Dendritic cell treated with granulocyte-macrophage colony-stimulating factor and Interleukin-4, amounts not matched to agents 40 ng/mL and 50 ng/mL, for 4 days (primary cell): ENCODE measurements at regions not wholly inside any gene's neighbourhood (a gene's known extent, or its start where the extent isn't known, plus 50 kb on each side); places are given as distances from the start of the nearest gene placed in this dataset.
"Not testable (repeated sequence)": the region's sequence is repeated elsewhere in the genome, so short reads cannot be mapped to it uniquely, and the experiment has no call there.

ENCODE experiments used
- H3K27ac Mint-ChIP-seq: one replicate; pipeline ENCODE4 v1.8.0; 2022; ENCODE audit warnings: mild to moderate bottlenecking, mixed read lengths
- H3K27me3 Mint-ChIP-seq: one replicate; pipeline ENCODE4 v1.8.0; 2022; ENCODE audit warnings: mild to moderate bottlenecking, mixed read lengths
- H3K36me3 Mint-ChIP-seq: one replicate; pipeline ENCODE4 v1.8.0; 2022; ENCODE audit warnings: low read depth, mixed read lengths
- H3K4me1 Mint-ChIP-seq: one replicate; pipeline ENCODE4 v1.8.0; 2022; ENCODE audit warnings: low read depth, mixed read lengths
- H3K4me3 Mint-ChIP-seq: one replicate; pipeline ENCODE4 v1.8.0; 2022; ENCODE audit warnings: mild to moderate bottlenecking, moderate library complexity, mixed read lengths
- H3K9me3 Mint-ChIP-seq: one replicate; pipeline ENCODE4 v1.8.0; 2022; ENCODE audit warnings: mixed read lengths
- intact Hi-C: fragments of 100-400 bp; cut with micrococcal nuclease; formaldehyde crosslinking; loops from one replicate; pipeline ENCODE4 v1.15.0; 2022

GRCh38 chr18:8882632-8883408, 177.5 kb downstream of the MTCL1 start:
- Mint-ChIP-seq H3K4me1 (no peaks in the 10 kb centered on the region), H3K9me3 (peaks cover 29% of the 10 kb centered on the region), H3K27ac (no peak overlapping the region), H3K36me3 (no peaks in the 10 kb centered on the region), H3K27me3 (peaks cover 4% of the 10 kb centered on the region), H3K4me3 (no peak overlapping the region)
- intact Hi-C loops: no loop called here

- Mint-ChIP-seq H3K9me3 (peaks cover 34% of the 10 kb centered on the region), H3K27ac (no peak overlapping the region), H3K27me3 (peaks cover 4% of the 10 kb centered on the region), H3K4me3 (no peak overlapping the region), H3K36me3 (no peaks in the 10 kb centered on the region), H3K4me1 (no peaks in the 10 kb centered on the region)
- intact Hi-C loops: no loop called here
Observed at GRCh38 chr18:8883409-8883668, 178.0 kb downstream of the MTCL1 start.

GRCh38 chr18:8887877-8888276, 182.5 kb downstream of the MTCL1 start:
- H3K4me1 Mint-ChIP-seq, intact Hi-C loops, H3K4me3 Mint-ChIP-seq, H3K27me3 Mint-ChIP-seq, H3K27ac Mint-ChIP-seq, H3K36me3 Mint-ChIP-seq: not testable (repeated sequence)
- peaks cover 28% of the 10 kb centered on the region for H3K9me3 Mint-ChIP-seq

- H3K27ac Mint-ChIP-seq: no peak overlapping the region
- peaks cover 1% of the 10 kb centered on the region for H3K27me3 Mint-ChIP-seq
- no peaks in the 10 kb centered on the region for H3K4me1 Mint-ChIP-seq
- intact Hi-C loops: no loop called here
- H3K36me3 Mint-ChIP-seq: no peaks in the 10 kb centered on the region
- peaks cover 23% of the 10 kb centered on the region for H3K9me3 Mint-ChIP-seq
- H3K4me3 Mint-ChIP-seq: no peak overlapping the region
Observed at GRCh38 chr18:8889489-8889888, 184.1 kb downstream of the MTCL1 start.

- peaks cover 23% of the 10 kb centered on the region for H3K9me3 Mint-ChIP-seq
- H3K36me3 Mint-ChIP-seq, H3K4me1 Mint-ChIP-seq, intact Hi-C loops, H3K4me3 Mint-ChIP-seq, H3K27ac Mint-ChIP-seq, H3K27me3 Mint-ChIP-seq: not testable (repeated sequence)
Observed at GRCh38 chr18:8890503-8890902, 185.1 kb downstream of the MTCL1 start.

- Mint-ChIP-seq H3K27ac (no peak overlapping the region), H3K4me1 (no peaks in the 10 kb centered on the region), H3K9me3 (peaks cover 23% of the 10 kb centered on the region), H3K4me3 (no peak overlapping the region), H3K27me3 (peaks cover 1% of the 10 kb centered on the region), H3K36me3 (no peaks in the 10 kb centered on the region)
- intact Hi-C loops: no loop called here
Observed at GRCh38 chr18:8890957-8891464, 185.7 kb downstream of the MTCL1 start.

GRCh38 chr18:8893221-8893620, 187.9 kb downstream of the MTCL1 start:
- Mint-ChIP-seq H3K9me3 (peaks cover 8% of the 10 kb centered on the region), H3K36me3 (no peaks in the 10 kb centered on the region), H3K4me1 (no peaks in the 10 kb centered on the region), H3K27ac (no peak overlapping the region), H3K4me3 (no peak overlapping the region), H3K27me3 (no peaks in the 10 kb centered on the region)
- intact Hi-C loops: no loop called here

GRCh38 chr18:8893628-8894231, 188.4 kb downstream of the MTCL1 start:
- no peak overlapping the region for H3K27ac Mint-ChIP-seq
- no peaks in the 10 kb centered on the region for H3K4me1 Mint-ChIP-seq
- peaks cover 3% of the 10 kb centered on the region for H3K9me3 Mint-ChIP-seq
- intact Hi-C loops: no loop called here
- no peaks in the 10 kb centered on the region for H3K36me3 Mint-ChIP-seq
- no peaks in the 10 kb centered on the region for H3K27me3 Mint-ChIP-seq
- H3K4me3 Mint-ChIP-seq: no peak overlapping the region

GRCh38 chr18:8894823-8895222, 189.5 kb downstream of the MTCL1 start:
- no peak overlapping the region for H3K4me3 Mint-ChIP-seq
- no peak overlapping the region for H3K27ac Mint-ChIP-seq
- no peaks in the 10 kb centered on the region for H3K9me3 Mint-ChIP-seq
- H3K27me3 Mint-ChIP-seq: peaks cover 4% of the 10 kb centered on the region
- H3K4me1 Mint-ChIP-seq: no peaks in the 10 kb centered on the region
- no peaks in the 10 kb centered on the region for H3K36me3 Mint-ChIP-seq
- intact Hi-C loops: no loop called here

- intact Hi-C loops: no loop called here
- H3K9me3 Mint-ChIP-seq: no peaks in the 10 kb centered on the region
- no peak overlapping the region for H3K27ac Mint-ChIP-seq
- H3K4me1 Mint-ChIP-seq: no peaks in the 10 kb centered on the region
- no peak overlapping the region for H3K4me3 Mint-ChIP-seq
- peaks cover 5% of the 10 kb centered on the region for H3K27me3 Mint-ChIP-seq
- no peaks in the 10 kb centered on the region for H3K36me3 Mint-ChIP-seq
Observed at GRCh38 chr18:8895341-8895740, 190.0 kb downstream of the MTCL1 start.

- H3K4me1 Mint-ChIP-seq: no peaks in the 10 kb centered on the region
- H3K4me3 Mint-ChIP-seq: no peak overlapping the region
- intact Hi-C loops: no loop called here
- no peaks in the 10 kb centered on the region for H3K9me3 Mint-ChIP-seq
- H3K27ac Mint-ChIP-seq: no peak overlapping the region
- H3K36me3 Mint-ChIP-seq: no peaks in the 10 kb centered on the region
- peaks cover 7% of the 10 kb centered on the region for H3K27me3 Mint-ChIP-seq
Observed at GRCh38 chr18:8895987-8896619, 190.7 kb downstream of the MTCL1 start.

- intact Hi-C loops: no loop called here
Observed at GRCh38 chr18:8899000-8899399, 193.6 kb downstream of the MTCL1 start.

GRCh38 chr18:8900552-8900951, 195.2 kb downstream of the MTCL1 start:
- Mint-ChIP-seq H3K9me3 (peaks cover 17% of the 10 kb centered on the region), H3K4me1 (no peaks in the 10 kb centered on the region), H3K4me3 (no peak overlapping the region), H3K36me3 (no peaks in the 10 kb centered on the region), H3K27me3 (peaks cover 12% of the 10 kb centered on the region), H3K27ac (no peak overlapping the region)
- intact Hi-C loops: no loop called here

More at GRCh38 chr18:8899000-8899399, 193.6 kb downstream of the MTCL1 start:
- peaks cover 10% of the 10 kb centered on the region for H3K27me3 Mint-ChIP-seq
- peaks cover 9% of the 10 kb centered on the region for H3K9me3 Mint-ChIP-seq
- no peaks in the 10 kb centered on the region for H3K36me3 Mint-ChIP-seq
- H3K27ac Mint-ChIP-seq: no peak overlapping the region
- H3K4me3 Mint-ChIP-seq: no peak overlapping the region
- no peaks in the 10 kb centered on the region for H3K4me1 Mint-ChIP-seq

- H3K36me3 Mint-ChIP-seq: no peaks in the 10 kb centered on the region
- H3K27ac Mint-ChIP-seq: no peak overlapping the region
- H3K4me1 Mint-ChIP-seq: no peaks in the 10 kb centered on the region
- intact Hi-C loops: no loop called here
- peaks cover 21% of the 10 kb centered on the region for H3K9me3 Mint-ChIP-seq
- H3K27me3 Mint-ChIP-seq: peaks cover 12% of the 10 kb centered on the region
- H3K4me3 Mint-ChIP-seq: no peak overlapping the region
Observed at GRCh38 chr18:8901019-8901418, 195.7 kb downstream of the MTCL1 start.
